SU-DHL-6 (cell line): ENCODE measurements at regions not wholly inside any gene's neighbourhood (a gene's known extent, or its start where the extent isn't known, plus 50 kb on each side); places are given as distances from the start of the nearest gene placed in this dataset.

Source experiments
- H2AFZ ChIP-seq: fragments of 200-600 bp; sonication (generic); 2 replicates; pipeline ENCODE4 v1.6.1; 2014; ENCODE audit warnings: low read depth, mild to moderate bottlenecking, moderate library complexity, mixed read lengths, antibody characterized with exemption, low read length; ENCODE audit not compliant: severe bottlenecking
- H3F3A ChIP-seq: fragments of 200-600 bp; shearing (Covaris generic); 2 replicates; pipeline ENCODE4 v1.6.0; 2016; ENCODE audit warnings: antibody characterized with exemption, mild to moderate bottlenecking; ENCODE audit not compliant: insufficient read depth
- H3K27ac ChIP-seq: fragments of 200-600 bp; sonication (generic); 2 replicates; pipeline ENCODE4 v1.5.1; 2016; ENCODE audit warnings: low read depth, mild to moderate bottlenecking, low read length, moderate library complexity, mixed read lengths
- H3K27me3 ChIP-seq: fragments of 200-600 bp; sonication (generic), shearing (Covaris generic); 2 replicates; pipeline ENCODE4 v1.6.0; 2014; ENCODE audit warnings: mild to moderate bottlenecking, low read length
- H3K36me3 ChIP-seq: fragments of 200-600 bp; sonication (generic); 2 replicates; pipeline ENCODE4 v1.6.1; 2014; ENCODE audit warnings: mild to moderate bottlenecking, low read length, mixed read lengths
- H3K4me2 ChIP-seq: fragments of 300-600, 200-600 bp; shearing (Covaris generic), sonication (generic); 2 replicates; pipeline ENCODE4 v1.6.0; 2014; ENCODE audit warnings: low read length, low read depth, mild to moderate bottlenecking; ENCODE audit not compliant: poor library complexity, severe bottlenecking
- H3K4me3 ChIP-seq: fragments of 200-600 bp; sonication (generic); 2 replicates; pipeline ENCODE4 v1.5.1; 2014; ENCODE audit warnings: antibody characterized with exemption, low read length, mild to moderate bottlenecking, mixed read lengths; ENCODE audit not compliant: insufficient read depth, poor library complexity, severe bottlenecking
- H3K79me2 ChIP-seq: fragments of 200-600 bp; sonication (generic); 2 replicates; pipeline ENCODE4 v1.6.1; 2014; ENCODE audit warnings: mild to moderate bottlenecking, low read length, moderate library complexity; ENCODE audit not compliant: insufficient read depth
- H3K9ac ChIP-seq: fragments of 200-600 bp; sonication (generic); 2 replicates; pipeline ENCODE4 v1.7.0; 2014; ENCODE audit warnings: mild to moderate bottlenecking, low read length
- H3K9me2 ChIP-seq: fragments of 200-600 bp; sonication (generic); replicated peaks from 2 replicates; pipeline ENCODE4 v1.6.1; 2014; ENCODE audit warnings: low read length; ENCODE audit not compliant: insufficient read depth
- H3K9me3 ChIP-seq: fragments of 200-600 bp; sonication (generic); 2 replicates; pipeline ENCODE4 v1.6.1; 2014; ENCODE audit warnings: low read length, mixed read lengths; ENCODE audit not compliant: insufficient read depth
- H4K20me1 ChIP-seq: fragments of 200-600 bp; sonication (generic); 2 replicates; pipeline ENCODE4 v1.6.1; 2014; ENCODE audit warnings: low read depth, mild to moderate bottlenecking, antibody characterized with exemption, low read length, moderate library complexity, mixed read lengths
- EZH2phosphoT487 ChIP-seq: fragments of 200-600 bp; sonication (generic), shearing (Covaris generic); conservative IDR thresholded peaks from 2 replicates; pipeline ENCODE4 v1.6.1; 2018; ENCODE audit warnings: mild to moderate bottlenecking, antibody characterized with exemption, low read length, moderate library complexity, mixed read lengths
- TF ChIP-seq, protein P1 (sequence below): fragments of 200-600 bp; sonication (generic); IDR thresholded peaks from one replicate; pipeline ENCODE4 v1.5.1; 2017; ENCODE audit warnings: antibody characterized with exemption, mild to moderate bottlenecking, low read length, moderate library complexity; ENCODE audit not compliant: insufficient read depth, poor library complexity, severe bottlenecking

DNA sequence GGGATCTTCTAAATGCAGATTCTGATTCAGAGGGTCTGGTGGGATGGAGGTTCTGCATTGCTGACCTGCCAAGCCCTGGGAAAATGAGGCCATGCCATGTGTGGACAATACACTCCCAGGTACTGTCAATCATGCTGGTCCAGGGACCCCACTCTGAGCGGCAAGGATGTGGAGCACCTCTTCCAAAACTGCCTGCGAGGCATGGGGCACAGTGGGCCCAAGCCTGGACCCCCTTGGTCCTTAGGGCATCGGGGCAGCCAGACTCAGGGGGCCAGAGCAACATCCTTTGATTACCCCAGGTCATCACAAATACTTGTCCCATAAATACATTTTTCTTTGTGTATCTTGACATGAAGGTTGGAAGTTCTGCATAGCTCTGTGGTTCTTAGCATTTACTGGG lies 76.8 kb upstream of the NXT1 start:
- H3K4me2 ChIP-seq: no peak overlapping the region
- no peaks in the 10 kb centered on the region for H4K20me1 ChIP-seq
- H3K36me3 ChIP-seq: no peaks in the 10 kb centered on the region
- H3K9me3 ChIP-seq: peaks cover under 1% of the 10 kb centered on the region; the same call in 1 of the 2 replicates
- no peak overlapping the region for H3K4me3 ChIP-seq
- TF ChIP-seq EZH2phosphoT487: no peak
- TF ChIP-seq, protein P1, sequence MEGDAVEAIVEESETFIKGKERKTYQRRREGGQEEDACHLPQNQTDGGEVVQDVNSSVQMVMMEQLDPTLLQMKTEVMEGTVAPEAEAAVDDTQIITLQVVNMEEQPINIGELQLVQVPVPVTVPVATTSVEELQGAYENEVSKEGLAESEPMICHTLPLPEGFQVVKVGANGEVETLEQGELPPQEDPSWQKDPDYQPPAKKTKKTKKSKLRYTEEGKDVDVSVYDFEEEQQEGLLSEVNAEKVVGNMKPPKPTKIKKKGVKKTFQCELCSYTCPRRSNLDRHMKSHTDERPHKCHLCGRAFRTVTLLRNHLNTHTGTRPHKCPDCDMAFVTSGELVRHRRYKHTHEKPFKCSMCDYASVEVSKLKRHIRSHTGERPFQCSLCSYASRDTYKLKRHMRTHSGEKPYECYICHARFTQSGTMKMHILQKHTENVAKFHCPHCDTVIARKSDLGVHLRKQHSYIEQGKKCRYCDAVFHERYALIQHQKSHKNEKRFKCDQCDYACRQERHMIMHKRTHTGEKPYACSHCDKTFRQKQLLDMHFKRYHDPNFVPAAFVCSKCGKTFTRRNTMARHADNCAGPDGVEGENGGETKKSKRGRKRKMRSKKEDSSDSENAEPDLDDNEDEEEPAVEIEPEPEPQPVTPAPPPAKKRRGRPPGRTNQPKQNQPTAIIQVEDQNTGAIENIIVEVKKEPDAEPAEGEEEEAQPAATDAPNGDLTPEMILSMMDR: no peak
- H2AFZ ChIP-seq: no peak overlapping the region
- no peaks in the 10 kb centered on the region for H3K79me2 ChIP-seq
- no peak overlapping the region for H3K9ac ChIP-seq
- H3K27me3 ChIP-seq: no peaks in the 10 kb centered on the region
- no peaks in the 10 kb centered on the region for H3F3A ChIP-seq
- no peaks in the 10 kb centered on the region for H3K9me2 ChIP-seq
- H3K27ac ChIP-seq: no peak overlapping the region

DNA sequence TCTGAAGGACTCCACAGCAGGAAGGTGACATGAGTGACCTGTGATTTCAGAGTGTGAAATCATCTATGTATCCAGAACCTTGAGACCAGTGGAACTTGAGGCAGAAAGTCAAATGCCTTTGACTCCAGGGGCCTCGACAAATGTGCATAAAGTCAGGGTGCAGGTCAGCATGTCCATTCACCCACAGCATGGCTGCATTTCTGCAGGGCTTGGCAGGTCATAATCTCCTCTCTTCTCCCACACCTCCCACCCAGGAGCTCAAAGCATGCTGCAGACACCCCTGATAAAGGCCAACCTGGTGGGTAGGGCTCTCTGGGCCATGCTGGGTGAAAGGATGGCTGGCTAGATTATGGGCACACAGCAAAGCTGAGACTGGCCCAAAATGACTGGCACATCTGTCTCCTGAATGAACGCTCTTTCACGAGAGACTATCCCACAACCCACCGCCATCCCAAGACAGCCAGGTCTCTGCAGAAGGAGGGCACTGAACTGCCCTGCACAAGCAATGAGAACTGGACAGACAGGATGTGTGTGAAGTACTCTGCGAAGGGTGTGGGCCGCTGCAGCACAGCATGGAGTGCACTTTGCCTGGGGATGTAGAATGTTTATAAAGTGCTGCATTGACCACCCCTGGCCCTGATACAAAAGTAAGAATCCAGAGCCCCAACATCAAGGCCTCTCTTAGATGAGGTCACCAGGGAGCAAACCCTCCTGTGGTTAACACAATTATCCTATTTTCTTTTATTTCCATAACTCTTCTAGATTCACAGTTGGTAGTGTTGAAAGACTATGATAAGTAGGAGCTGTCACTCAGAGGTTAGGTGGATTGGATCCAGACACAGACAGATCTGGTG lies 78.2 kb upstream of the NXT1 start:
- Histone ChIP-seq H3K36me3 (no peaks in the 10 kb centered on the region), H3K27ac (no peak overlapping the region), H4K20me1 (no peaks in the 10 kb centered on the region), H3K4me2 (no peak overlapping the region), H3K27me3 (no peaks in the 10 kb centered on the region), H3K4me3 (no peak overlapping the region), H2AFZ (no peak overlapping the region), H3F3A (no peaks in the 10 kb centered on the region), H3K79me2 (no peaks in the 10 kb centered on the region), H3K9me2 (no peaks in the 10 kb centered on the region), H3K9ac (no peak overlapping the region), H3K9me3 (peaks cover 7% of the 10 kb centered on the region; the same call in 1 of the 2 replicates)
- TF ChIP-seq EZH2phosphoT487: no peak
- TF ChIP-seq, protein P1: no peak

GRCh38 chr20:23270382-23270911 lies 80.1 kb upstream of the NXT1 start:
- Histone ChIP-seq H4K20me1 (no peaks in the 10 kb centered on the region), H3K27ac (no peak overlapping the region), H3K9ac (no peak overlapping the region), H3K79me2 (no peaks in the 10 kb centered on the region), H2AFZ (no peak overlapping the region), H3K9me3 (peaks cover 7% of the 10 kb centered on the region; the same call in 1 of the 2 replicates), H3F3A (no peaks in the 10 kb centered on the region), H3K36me3 (no peaks in the 10 kb centered on the region), H3K4me2 (no peak overlapping the region), H3K9me2 (no peaks in the 10 kb centered on the region), H3K27me3 (no peaks in the 10 kb centered on the region), H3K4me3 (no peak overlapping the region)
- TF ChIP-seq, protein P1: no peak
- no peak for TF ChIP-seq EZH2phosphoT487
